Activated T-helper 1 cell treated with Interleukin-2 at 50 U/mL for 16 hours (primary cell): ENCODE measurements at regions not wholly inside any gene's neighbourhood (a gene's known extent, or its start where the extent isn't known, plus 50 kb on each side); places are given as distances from the start of the nearest gene placed in this dataset.

Source experiments
- DNase-seq: peaks from one replicate; pipeline ENCODE4 v3.0.0-alpha.2; 2020; ENCODE audit warnings: low read depth

- no peak for DNase-seq
Measured at GRCh38 chr5:117065800-117066199, 491.2 kb upstream of the SEMA6A start.

GRCh38 chr5:117065161-117065560 lies 490.5 kb upstream of the SEMA6A start:
- DNase-seq = no peak

- DNase-seq = no peak
Measured at GRCh38 chr5:117060099-117060498, 485.5 kb upstream of the SEMA6A start.

- DNase-seq = no peak
Measured at GRCh38 chr5:117058740-117059139, 484.1 kb upstream of the SEMA6A start.

- no peak for DNase-seq
Measured at GRCh38 chr5:117055517-117055916, 480.9 kb upstream of the SEMA6A start.

- no peak for DNase-seq
Measured at GRCh38 chr5:117054911-117055310, 480.3 kb upstream of the SEMA6A start.

- no peak for DNase-seq
Measured at GRCh38 chr5:117054141-117054540, 479.5 kb upstream of the SEMA6A start.

GRCh38 chr5:117041926-117042595 lies 467.4 kb upstream of the SEMA6A start:
- no peak for DNase-seq

- DNase-seq = no peak
Measured at GRCh38 chr5:117039035-117039434, 464.4 kb upstream of the SEMA6A start.

- no peak for DNase-seq
Measured at GRCh38 chr5:117027384-117027783, 452.8 kb upstream of the SEMA6A start.

- no peak for DNase-seq
Measured at GRCh38 chr5:117020999-117021398, 446.4 kb upstream of the SEMA6A start.

- DNase-seq = no peak
Measured at GRCh38 chr5:117013280-117013877, 438.8 kb upstream of the SEMA6A start.

- DNase-seq = no peak
Measured at GRCh38 chr5:117010574-117010973, 436.0 kb upstream of the SEMA6A start.

- no peak for DNase-seq
Measured at GRCh38 chr5:116998024-116998423, 423.4 kb upstream of the SEMA6A start.

GRCh38 chr5:116992681-116993080 lies 418.1 kb upstream of the SEMA6A start:
- no peak for DNase-seq

GRCh38 chr5:116989995-116990394 lies 415.4 kb upstream of the SEMA6A start:
- no peak for DNase-seq

- no peak for DNase-seq
Measured at GRCh38 chr5:116982035-116982434, 407.4 kb upstream of the SEMA6A start.

GRCh38 chr5:116980581-116980980 lies 406.0 kb upstream of the SEMA6A start:
- no peak for DNase-seq

- DNase-seq = no peak
Measured at GRCh38 chr5:116976767-116977166, 402.1 kb upstream of the SEMA6A start.

GRCh38 chr5:116971131-116971530 lies 396.5 kb upstream of the SEMA6A start:
- no peak for DNase-seq

- DNase-seq = no peak
Measured at GRCh38 chr5:116970318-116970717, 395.7 kb upstream of the SEMA6A start.

- DNase-seq = no peak
Measured at GRCh38 chr5:116964438-116964837, 389.8 kb upstream of the SEMA6A start.

- no peak for DNase-seq
Measured at GRCh38 chr5:116961021-116961420, 386.4 kb upstream of the SEMA6A start.

- DNase-seq = no peak
Measured at GRCh38 chr5:116959843-116960242, 385.2 kb upstream of the SEMA6A start.
